ENCODE measurements at regions not wholly inside any gene's neighbourhood (a gene's known extent, or its start where the extent isn't known, plus 50 kb on each side); places are given as distances from the start of the nearest gene placed in this dataset.

- no peak overlapping the region for H3K14ac ChIP-seq (ENCODE audit: low read length)
- no peak overlapping the region for H3K4me3 ChIP-seq (ENCODE audit: low read depth, low read length)
- H4K12ac ChIP-seq (ENCODE audit: low read depth, low read length), result peak overlapping the region; percentile 44
- no peaks in the 10 kb centered on the region for H3K27me3 ChIP-seq (ENCODE audit: insufficient read depth, low read length)
- H3K23ac ChIP-seq (ENCODE audit: low read length), result no peak overlapping the region
- no peaks in the 10 kb centered on the region for H3K9me3 ChIP-seq (ENCODE audit: insufficient read depth, low read depth, low read length)
- no peaks in the 10 kb centered on the region for H3K36me3 ChIP-seq (ENCODE audit: control insufficient read depth in 1 of 2, insufficient read depth in 2 of 2, low read length in 2 of 2)
- peaks cover 2% of the 10 kb centered on the region in 2 experiments for H3K4me1 ChIP-seq (ENCODE audit: control insufficient read depth in 1 of 2, insufficient read depth in 2 of 2, low read length in 2 of 2)
- H3K79me2 ChIP-seq (ENCODE audit: control insufficient read depth, insufficient read depth, low read length, poor library complexity), result no peaks in the 10 kb centered on the region
- H2AFZ ChIP-seq (ENCODE audit: insufficient read depth, low read length, poor library complexity), result peak overlapping the region; percentile 79
- no peak overlapping the region for H2AK5ac ChIP-seq (ENCODE audit: low read length)
- no peak overlapping the region for H3K18ac ChIP-seq (ENCODE audit: low read length)
- H3K4ac ChIP-seq (ENCODE audit: low read depth, low read length), result no peak overlapping the region
- H2BK120ac ChIP-seq (ENCODE audit: insufficient read depth, low read length, poor library complexity), result no peak overlapping the region
- peak in 1 of 2 donors; percentile 54 for DNase-seq
- H2BK12ac ChIP-seq (ENCODE audit: low read length), result no peak overlapping the region
- H4K8ac ChIP-seq (ENCODE audit: low read depth, low read length), result peak overlapping the region; percentile 78
- no peak overlapping the region for H4K91ac ChIP-seq (ENCODE audit: low read depth, low read length)
- no peak overlapping the region for H3K9ac ChIP-seq (ENCODE audit: low read length)
- H3K27ac ChIP-seq (ENCODE audit: low read depth, low read length), result no peak overlapping the region
- no peak overlapping the region for H3K4me2 ChIP-seq (ENCODE audit: low read length)
- H2BK5ac ChIP-seq (ENCODE audit: low read depth, low read length, poor library complexity), result no peak overlapping the region
- no CpG with 5 or more reads among the region's 2 CpGs for WGBS (ENCODE audit: extremely low coverage, insufficient coverage, insufficient read length)
- H3K79me1 ChIP-seq (ENCODE audit: low read length), result no peaks in the 10 kb centered on the region
Measured at GRCh38 chr5:71887680-71888079, 168.6 kb downstream of the CARTPT start.

GRCh38 chr5:71891406-71891805 lies 172.3 kb downstream of the CARTPT start:
- H3K14ac ChIP-seq (ENCODE audit: low read length), result no peak overlapping the region
- H4K12ac ChIP-seq (ENCODE audit: low read depth, low read length), result no peak overlapping the region
- peaks cover 2% of the 10 kb centered on the region in 2 experiments for H3K4me1 ChIP-seq (ENCODE audit: control insufficient read depth in 1 of 2, insufficient read depth in 2 of 2, low read length in 2 of 2)
- no peaks in the 10 kb centered on the region for H3K27me3 ChIP-seq (ENCODE audit: insufficient read depth, low read length)
- no peak overlapping the region for H2BK120ac ChIP-seq (ENCODE audit: insufficient read depth, low read length, poor library complexity)
- H3K36me3 ChIP-seq (ENCODE audit: control insufficient read depth in 1 of 2, insufficient read depth in 2 of 2, low read length in 2 of 2), result no peaks in the 10 kb centered on the region
- H4K91ac ChIP-seq (ENCODE audit: low read depth, low read length), result no peak overlapping the region
- H3K4ac ChIP-seq (ENCODE audit: low read depth, low read length), result no peak overlapping the region
- no peak overlapping the region for H3K9ac ChIP-seq (ENCODE audit: low read length)
- H3K9me3 ChIP-seq (ENCODE audit: insufficient read depth, low read depth, low read length), result no peaks in the 10 kb centered on the region
- H3K4me3 ChIP-seq (ENCODE audit: low read depth, low read length), result no peak overlapping the region
- no peak overlapping the region for H2AFZ ChIP-seq (ENCODE audit: insufficient read depth, low read length, poor library complexity)
- H3K23ac ChIP-seq (ENCODE audit: low read length), result no peak overlapping the region
- no CpG with 5 or more reads among the region's 1 CpG for WGBS (ENCODE audit: extremely low coverage, insufficient coverage, insufficient read length)
- no peak overlapping the region for H3K27ac ChIP-seq (ENCODE audit: low read depth, low read length)
- no peak overlapping the region for H4K8ac ChIP-seq (ENCODE audit: low read depth, low read length)
- H2AK5ac ChIP-seq (ENCODE audit: low read length), result no peak overlapping the region
- no peak for DNase-seq
- no peak overlapping the region for H3K4me2 ChIP-seq (ENCODE audit: low read length)
- no peaks in the 10 kb centered on the region for H3K79me1 ChIP-seq (ENCODE audit: low read length)
- no peak overlapping the region for H2BK5ac ChIP-seq (ENCODE audit: low read depth, low read length, poor library complexity)
- no peak overlapping the region for H3K18ac ChIP-seq (ENCODE audit: low read length)
- no peak overlapping the region for H2BK12ac ChIP-seq (ENCODE audit: low read length)
- no peaks in the 10 kb centered on the region for H3K79me2 ChIP-seq (ENCODE audit: control insufficient read depth, insufficient read depth, low read length, poor library complexity)

GRCh38 chr5:71891856-71892255 lies 172.8 kb downstream of the CARTPT start:
- Histone ChIP-seq H2AK5ac (ENCODE audit: low read length) (no peak overlapping the region), H2BK12ac (ENCODE audit: low read length) (no peak overlapping the region), H3K9me3 (ENCODE audit: insufficient read depth, low read depth, low read length) (no peaks in the 10 kb centered on the region), H3K79me2 (ENCODE audit: control insufficient read depth, insufficient read depth, low read length, poor library complexity) (no peaks in the 10 kb centered on the region), H4K12ac (ENCODE audit: low read depth, low read length) (no peak overlapping the region), H3K4me2 (ENCODE audit: low read length) (no peak overlapping the region), H3K14ac (ENCODE audit: low read length) (no peak overlapping the region), H3K4ac (ENCODE audit: low read depth, low read length) (no peak overlapping the region), H3K27me3 (ENCODE audit: insufficient read depth, low read length) (no peaks in the 10 kb centered on the region), H4K91ac (ENCODE audit: low read depth, low read length) (no peak overlapping the region), H2BK120ac (ENCODE audit: insufficient read depth, low read length, poor library complexity) (no peak overlapping the region), H3K18ac (ENCODE audit: low read length) (no peak overlapping the region), H2BK5ac (ENCODE audit: low read depth, low read length, poor library complexity) (no peak overlapping the region), H3K4me1 (ENCODE audit: control insufficient read depth in 1 of 2, insufficient read depth in 2 of 2, low read length in 2 of 2) (peaks cover 2% of the 10 kb centered on the region in 2 experiments), H3K27ac (ENCODE audit: low read depth, low read length) (no peak overlapping the region), H4K8ac (ENCODE audit: low read depth, low read length) (no peak overlapping the region), H3K23ac (ENCODE audit: low read length) (no peak overlapping the region), H3K9ac (ENCODE audit: low read length) (no peak overlapping the region), H2AFZ (ENCODE audit: insufficient read depth, low read length, poor library complexity) (no peak overlapping the region), H3K36me3 (ENCODE audit: control insufficient read depth in 1 of 2, insufficient read depth in 2 of 2, low read length in 2 of 2) (no peaks in the 10 kb centered on the region), H3K4me3 (ENCODE audit: low read depth, low read length) (no peak overlapping the region), H3K79me1 (ENCODE audit: low read length) (no peaks in the 10 kb centered on the region)
- DNase-seq, result peak; percentile 69 to 82
- no CpG with 5 or more reads among the region's 4 CpGs for WGBS (ENCODE audit: extremely low coverage, insufficient coverage, insufficient read length)

GRCh38 chr5:71892641-71893365 lies 173.7 kb downstream of the CARTPT start:
- H4K8ac ChIP-seq (ENCODE audit: low read depth, low read length), result no peak overlapping the region
- no peak overlapping the region for H2BK12ac ChIP-seq (ENCODE audit: low read length)
- H3K27ac ChIP-seq (ENCODE audit: low read depth, low read length), result no peak overlapping the region
- H3K9me3 ChIP-seq (ENCODE audit: insufficient read depth, low read depth, low read length), result no peaks in the 10 kb centered on the region
- no peak overlapping the region for H2BK5ac ChIP-seq (ENCODE audit: low read depth, low read length, poor library complexity)
- no peak overlapping the region for H3K14ac ChIP-seq (ENCODE audit: low read length)
- peaks cover 2% of the 10 kb centered on the region in 2 experiments for H3K4me1 ChIP-seq (ENCODE audit: control insufficient read depth in 1 of 2, insufficient read depth in 2 of 2, low read length in 2 of 2)
- H3K79me2 ChIP-seq (ENCODE audit: control insufficient read depth, insufficient read depth, low read length, poor library complexity), result no peaks in the 10 kb centered on the region
- H3K36me3 ChIP-seq (ENCODE audit: control insufficient read depth in 1 of 2, insufficient read depth in 2 of 2, low read length in 2 of 2), result no peaks in the 10 kb centered on the region
- no peak overlapping the region for H3K4ac ChIP-seq (ENCODE audit: low read depth, low read length)
- no peak overlapping the region for H3K4me3 ChIP-seq (ENCODE audit: low read depth, low read length)
- no peak overlapping the region for H2AFZ ChIP-seq (ENCODE audit: insufficient read depth, low read length, poor library complexity)
- no peak overlapping the region for H3K23ac ChIP-seq (ENCODE audit: low read length)
- no CpG with 5 or more reads among the region's 3 CpGs for WGBS (ENCODE audit: extremely low coverage, insufficient coverage, insufficient read length)
- H3K9ac ChIP-seq (ENCODE audit: low read length), result no peak overlapping the region
- no peaks in the 10 kb centered on the region for H3K79me1 ChIP-seq (ENCODE audit: low read length)
- no peak overlapping the region for H4K12ac ChIP-seq (ENCODE audit: low read depth, low read length)
- no peak overlapping the region for H3K4me2 ChIP-seq (ENCODE audit: low read length)
- no peak overlapping the region for H4K91ac ChIP-seq (ENCODE audit: low read depth, low read length)
- no peak overlapping the region for H2AK5ac ChIP-seq (ENCODE audit: low read length)
- no peak overlapping the region for H3K18ac ChIP-seq (ENCODE audit: low read length)
- H2BK120ac ChIP-seq (ENCODE audit: insufficient read depth, low read length, poor library complexity), result no peak overlapping the region
- no peaks in the 10 kb centered on the region for H3K27me3 ChIP-seq (ENCODE audit: insufficient read depth, low read length)
- DNase-seq, result no peak

Measured in trophoblast cell (in vitro differentiated cells and primary cell).